ENCODE measurements at regions not wholly inside any gene's neighbourhood (a gene's known extent, or its start where the extent isn't known, plus 50 kb on each side); places are given as distances from the start of the nearest gene placed in this dataset.

DNA sequence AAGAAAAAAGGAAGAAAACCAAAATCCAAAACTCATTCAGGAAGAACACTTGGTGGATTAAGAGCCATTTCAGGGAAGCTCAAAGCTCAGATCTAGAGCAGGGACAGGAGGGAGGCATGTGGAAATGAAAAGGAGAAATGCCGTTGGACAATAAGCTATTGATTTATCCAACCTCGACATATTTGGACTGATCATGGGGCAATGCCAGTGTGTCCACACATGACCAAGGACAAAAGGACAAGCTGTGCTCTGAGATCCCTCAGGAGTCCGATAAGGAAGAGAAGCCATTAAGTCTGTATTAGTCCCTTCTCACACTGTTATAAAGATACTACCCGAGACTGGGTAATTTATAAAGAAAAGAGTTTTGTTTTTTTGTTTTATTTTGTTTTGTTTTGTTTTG, 684.0 kb upstream of the CELF2 start:
- no peak for DNase-seq (ENCODE audit: low read depth in 2 of 2)

- no peak for DNase-seq (ENCODE audit: low read depth in 2 of 2)
Observed at GRCh38 chr10:10338339-10338738, 679.3 kb upstream of the CELF2 start.

- DNase-seq (ENCODE audit: low read depth in 2 of 2): no peak
Observed at GRCh38 chr10:10346390-10347150, 671.1 kb upstream of the CELF2 start.

DNA sequence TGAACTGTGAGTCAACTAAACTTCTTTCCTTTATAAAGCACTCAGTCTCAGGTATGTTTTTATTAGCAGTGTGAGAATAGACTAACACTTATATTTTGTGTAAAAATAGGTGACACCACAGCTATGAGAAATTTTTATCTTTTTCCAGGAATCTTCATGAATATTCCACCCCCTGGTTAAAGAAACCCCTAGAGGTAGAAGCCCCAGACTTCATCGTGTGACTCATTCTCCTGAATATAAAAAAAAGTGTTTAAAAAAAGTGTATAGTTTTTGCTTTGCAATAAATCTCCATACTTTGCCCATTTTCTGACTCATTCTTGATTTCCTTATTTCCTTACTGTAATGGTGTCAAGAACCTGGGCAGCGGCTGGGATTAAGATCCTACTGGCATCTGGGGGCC, 667.6 kb upstream of the CELF2 start:
- no peak for DNase-seq (ENCODE audit: low read depth in 2 of 2)

DNA sequence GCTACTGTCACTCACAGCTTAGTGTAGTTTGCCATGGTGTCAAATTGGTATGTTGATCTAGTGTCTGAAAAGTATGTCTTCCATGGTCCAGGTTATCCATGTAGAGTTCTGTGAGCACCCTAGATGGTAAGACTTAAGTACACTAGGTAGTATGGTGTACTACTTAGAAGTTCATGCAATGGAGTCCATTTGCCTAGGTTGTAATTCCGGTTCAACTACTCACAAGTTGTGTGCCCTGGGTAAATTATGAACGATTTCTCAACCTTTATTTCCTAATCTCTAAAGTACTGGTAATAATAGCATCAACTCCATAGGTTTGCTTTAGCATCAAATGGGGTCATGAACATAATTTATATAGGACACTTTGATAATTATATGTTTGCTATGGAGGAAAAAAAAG, 666.2 kb upstream of the CELF2 start:
- no peak for DNase-seq (ENCODE audit: low read depth in 2 of 2)

DNA sequence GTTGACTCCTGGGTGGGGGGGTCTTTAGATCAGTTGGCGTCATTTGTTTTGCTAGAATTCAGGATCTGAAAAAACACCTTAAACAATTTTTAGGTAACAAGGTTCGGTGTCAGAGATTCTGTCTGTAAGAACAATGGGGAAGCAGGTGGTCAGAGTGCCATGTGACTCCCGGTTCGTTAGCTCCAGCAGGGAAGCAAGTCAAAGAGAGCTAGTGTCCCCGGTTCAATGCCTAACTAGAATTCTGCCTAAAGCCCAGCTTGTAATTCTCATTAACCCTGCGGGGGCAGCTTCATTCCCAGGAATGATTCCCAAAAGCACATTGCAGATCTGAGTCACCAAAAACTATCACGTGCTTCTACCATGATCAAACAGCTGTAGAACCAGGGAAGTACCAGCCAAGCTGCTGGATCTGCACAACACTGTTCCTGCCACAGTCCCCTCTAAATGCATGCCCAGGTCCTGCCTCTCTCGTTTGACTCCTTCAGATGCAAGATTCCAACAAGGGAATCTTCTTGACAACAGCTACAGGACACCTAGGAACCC, 664.3 kb upstream of the CELF2 start:
- no peak for DNase-seq (ENCODE audit: low read depth in 2 of 2)

DNA sequence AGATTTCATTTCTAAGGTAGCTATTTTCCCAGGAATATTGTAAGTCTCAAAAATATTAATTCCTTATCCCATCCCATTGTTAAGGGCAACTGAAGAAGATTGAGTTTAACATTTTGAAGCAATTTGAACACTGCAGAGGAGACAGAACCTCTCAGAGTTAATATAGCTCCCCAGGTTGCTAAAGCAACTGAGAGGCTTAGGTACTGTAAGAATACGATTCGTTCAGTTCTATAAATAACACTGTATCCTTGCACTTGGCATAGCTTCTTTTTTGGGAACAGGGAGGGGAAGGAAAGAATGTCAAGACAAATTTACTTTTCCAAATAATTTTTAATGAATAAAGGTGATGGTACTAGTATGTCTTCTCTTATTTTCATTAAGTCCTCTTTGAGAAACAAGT, 658.4 kb upstream of the CELF2 start:
- DNase-seq (ENCODE audit: low read depth in 2 of 2): no peak

- DNase-seq (ENCODE audit: low read depth in 2 of 2): no peak
Observed at GRCh38 chr10:10361301-10361885, 656.3 kb upstream of the CELF2 start.

GRCh38 chr10:10362800-10363199, 654.9 kb upstream of the CELF2 start:
- no peak for DNase-seq (ENCODE audit: low read depth in 2 of 2)

- no peak for DNase-seq (ENCODE audit: low read depth in 2 of 2)
Observed at GRCh38 chr10:10363217-10363616, 654.5 kb upstream of the CELF2 start.

- DNase-seq (ENCODE audit: low read depth in 2 of 2): no peak
Observed at GRCh38 chr10:10364902-10365301, 652.8 kb upstream of the CELF2 start.

DNA sequence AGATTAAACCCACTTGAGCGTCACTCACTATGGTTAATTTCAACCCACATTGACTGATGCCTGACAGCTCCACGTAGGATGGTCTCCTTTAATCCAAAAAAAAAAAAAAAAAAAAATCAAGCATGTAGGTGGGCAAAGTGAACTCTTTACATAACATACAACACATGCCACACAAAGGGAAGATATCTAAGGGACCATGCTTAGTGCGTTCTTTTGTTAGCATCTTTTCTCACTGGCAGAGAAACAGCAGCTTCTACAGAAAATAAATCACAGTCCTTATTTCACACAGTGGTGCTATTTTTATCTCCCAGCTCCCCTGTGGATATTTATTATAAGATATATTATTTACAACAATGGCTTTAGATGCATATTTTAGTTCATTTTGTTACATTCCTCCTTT, 652.0 kb upstream of the CELF2 start:
- no peak for DNase-seq (ENCODE audit: low read depth in 2 of 2)

DNA sequence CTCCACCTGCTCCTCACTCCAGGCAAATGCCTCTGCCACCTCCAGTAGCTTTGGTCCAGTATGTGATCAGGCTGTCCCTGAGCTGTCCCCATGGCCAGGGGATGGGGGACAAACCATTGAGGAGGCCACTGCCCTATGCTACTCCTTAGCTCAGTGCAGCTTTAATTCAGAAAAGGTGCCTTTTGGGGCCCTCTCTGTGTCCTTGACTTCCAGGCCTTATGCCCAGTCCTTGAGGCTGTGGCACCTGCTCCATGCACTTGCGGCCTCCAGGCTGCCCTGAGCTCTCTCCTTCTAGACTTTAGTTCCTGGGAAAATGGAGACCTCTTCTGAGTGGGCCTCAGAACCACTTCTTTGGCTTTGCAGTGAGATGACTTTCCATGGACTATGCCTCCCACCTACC, 650.8 kb upstream of the CELF2 start:
- no peak for DNase-seq (ENCODE audit: low read depth in 2 of 2)

DNA sequence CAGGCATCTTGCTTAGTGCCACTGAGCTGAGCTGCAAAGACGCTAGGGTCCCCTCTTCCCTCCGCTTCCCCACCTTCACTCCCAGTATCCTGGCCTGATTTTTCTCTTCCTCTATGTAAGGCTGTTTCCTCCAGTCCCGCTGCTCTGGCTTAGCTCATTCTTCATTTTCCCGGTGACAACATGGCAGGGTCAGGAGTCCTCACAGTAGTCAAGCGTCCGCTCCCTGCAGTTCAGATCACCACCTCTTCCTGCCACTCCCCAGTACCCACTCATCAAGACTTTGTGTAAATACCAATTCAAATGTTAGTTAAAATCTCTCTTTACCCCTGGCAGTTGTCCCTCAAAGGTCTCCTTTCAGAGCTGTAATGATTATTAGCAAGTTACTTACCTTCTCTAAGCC, 650.4 kb upstream of the CELF2 start:
- no peak for DNase-seq (ENCODE audit: low read depth in 2 of 2)

GRCh38 chr10:10368951-10369576, 648.6 kb upstream of the CELF2 start:
- DNase-seq (ENCODE audit: low read depth in 2 of 2): no peak

DNA sequence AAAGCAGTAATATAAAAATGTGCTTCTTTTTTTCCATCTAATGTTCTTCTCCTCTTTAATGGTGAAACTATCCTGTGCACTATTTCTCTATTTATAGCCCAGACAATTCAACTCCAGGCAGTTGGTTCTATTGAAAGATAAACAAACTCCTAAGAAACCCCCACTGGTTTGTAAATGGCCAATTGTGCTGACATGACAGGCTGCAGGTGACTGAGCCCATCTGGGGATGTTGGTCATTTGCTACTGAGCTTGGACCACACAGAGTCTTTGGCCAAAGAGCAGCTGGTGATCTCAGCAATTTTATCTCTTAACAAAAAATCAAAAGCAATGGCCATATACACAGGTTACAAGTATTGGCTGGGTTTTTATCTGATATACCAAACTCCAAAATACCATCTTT, 631.8 kb upstream of the CELF2 start:
- DNase-seq (ENCODE audit: low read depth in 2 of 2): no peak

DNA sequence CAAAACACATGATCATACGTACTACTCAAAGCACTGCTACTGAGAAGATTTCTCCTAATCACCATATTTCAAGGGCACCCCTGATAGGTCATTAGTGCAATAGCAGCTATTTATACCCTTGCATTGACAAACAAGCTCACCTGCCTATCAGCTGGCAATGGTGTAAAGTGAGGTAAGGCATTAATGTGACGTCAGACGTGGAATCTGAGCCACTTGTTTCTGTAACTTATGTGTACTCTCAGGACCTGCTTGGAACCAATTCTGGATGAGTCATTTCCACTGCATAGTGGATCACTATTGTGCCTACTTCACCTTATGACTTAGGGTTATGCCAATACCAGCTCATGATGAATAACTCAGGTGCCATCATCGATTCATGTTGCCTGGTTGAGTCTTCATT, 628.5 kb upstream of the CELF2 start:
- DNase-seq (ENCODE audit: low read depth in 2 of 2): no peak

DNA sequence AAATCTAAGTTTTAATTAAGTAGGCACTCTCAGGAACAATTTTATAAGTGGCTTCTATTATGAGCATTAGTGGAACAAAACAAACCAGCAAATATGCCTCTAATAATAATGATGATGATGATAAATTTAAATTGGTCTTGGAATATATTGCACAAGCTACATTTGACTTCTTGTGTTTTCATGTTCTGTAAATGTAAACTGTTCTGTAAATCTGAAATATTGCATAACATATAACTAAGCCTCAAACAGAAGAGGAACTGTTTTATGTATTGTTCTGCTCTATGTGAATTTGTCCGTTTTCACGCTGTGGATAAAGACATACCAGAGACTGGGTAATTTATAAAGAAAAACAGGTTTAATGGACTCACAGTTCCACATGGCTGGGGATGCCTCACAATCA, 625.2 kb upstream of the CELF2 start:
- DNase-seq (ENCODE audit: low read depth in 2 of 2): no peak

DNA sequence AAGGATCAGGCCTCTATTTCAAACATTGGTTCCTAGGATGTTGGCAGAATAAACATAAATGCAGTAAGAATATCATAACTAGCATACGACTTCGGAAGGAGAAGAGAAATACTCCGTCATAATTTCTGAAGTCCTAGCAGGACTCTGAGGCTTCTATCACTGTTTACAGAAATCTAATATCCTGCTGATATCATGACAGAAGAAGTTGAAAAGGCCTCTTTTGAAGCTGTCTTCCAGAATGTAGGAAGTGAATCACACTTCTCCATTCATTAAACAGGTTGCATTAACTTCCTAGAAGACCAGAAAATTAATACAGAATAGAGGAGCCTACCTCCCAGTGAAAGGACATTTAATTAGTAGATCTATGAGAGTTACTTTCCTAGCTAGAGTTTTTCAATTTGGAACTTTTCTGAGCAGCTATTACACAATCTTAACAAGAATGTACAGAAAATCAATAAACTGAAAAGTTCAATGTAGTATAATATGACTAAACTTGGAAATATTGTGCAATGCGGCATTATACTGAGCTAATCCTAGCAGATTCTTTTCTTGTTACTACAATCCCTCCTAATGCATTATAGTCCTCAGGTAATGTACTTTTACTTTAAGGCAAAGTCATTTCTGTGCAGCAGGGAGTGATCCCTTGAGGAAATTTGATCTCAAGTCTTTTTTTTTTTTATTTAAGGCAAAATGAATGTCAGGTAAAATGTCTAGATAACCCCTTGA, 622.6 kb upstream of the CELF2 start:
- DNase-seq (ENCODE audit: low read depth in 2 of 2): no peak

DNA sequence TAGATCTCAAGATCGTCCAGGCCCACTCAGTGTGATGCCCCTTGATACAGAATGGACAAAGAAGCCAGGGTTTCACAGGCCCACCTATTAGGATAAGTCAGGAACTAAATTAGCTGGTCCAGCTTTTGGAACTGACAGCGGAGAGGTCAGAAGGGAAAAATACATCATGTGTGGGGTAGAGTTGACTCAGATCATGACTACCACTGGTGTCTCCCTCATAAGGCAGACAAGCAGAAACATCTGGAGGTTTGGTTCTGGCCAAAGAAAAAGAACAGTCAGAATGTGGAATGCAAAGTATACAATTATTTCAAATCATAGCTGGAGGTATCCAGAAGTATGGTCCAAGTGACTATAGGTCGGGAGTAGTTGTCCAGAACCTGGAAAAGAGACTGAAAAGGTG, 621.1 kb upstream of the CELF2 start:
- no peak for DNase-seq (ENCODE audit: low read depth in 2 of 2)

DNA sequence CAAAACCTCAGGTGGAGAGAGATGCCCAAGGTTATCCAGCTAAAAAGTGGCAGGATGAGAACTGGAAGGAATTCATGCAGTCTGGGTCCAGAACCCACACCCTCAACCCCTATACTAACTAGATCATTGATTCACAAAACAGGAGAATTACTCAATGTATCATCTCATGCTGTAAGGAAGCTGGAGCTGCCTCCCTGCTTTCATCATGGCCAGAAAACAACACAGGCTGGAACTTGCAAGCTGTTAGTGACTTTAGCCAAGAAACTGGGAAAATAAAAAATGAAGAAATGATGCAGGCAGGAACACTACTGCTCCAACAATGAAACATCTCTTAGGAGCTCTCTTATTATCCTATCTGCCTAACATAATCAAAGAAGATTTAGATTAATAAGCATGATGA, 619.8 kb upstream of the CELF2 start:
- DNase-seq (ENCODE audit: low read depth in 2 of 2): no peak

- DNase-seq (ENCODE audit: low read depth in 2 of 2): no peak
Observed at GRCh38 chr10:10403762-10404161, 613.9 kb upstream of the CELF2 start.
